GM21786 (cell line): ENCODE measurements at regions not wholly inside any gene's neighbourhood (a gene's known extent, or its start where the extent isn't known, plus 50 kb on each side); places are given as distances from the start of the nearest gene placed in this dataset.
A peak's percentile ranks its signal among the peaks of the same experiment; 100 is the strongest.
"Not testable (repeated sequence)": the region's sequence is repeated elsewhere in the genome, so short reads cannot be mapped to it uniquely, and the experiment has no call there.

Experiments
- ATAC-seq: cut with Tn5 transposase; IDR thresholded peaks from one replicate; pipeline ENCODE4 v1.9.1; 2021; ENCODE audit not compliant: unreplicated experiment

GRCh38 chr4:75289914-75290582 lies 224.2 kb downstream of the RCHY1 start:
- no peak for ATAC-seq

- no peak for ATAC-seq
Observed at GRCh38 chr4:75287738-75288517, 226.3 kb downstream of the RCHY1 start.

- ATAC-seq: no peak
Observed at GRCh38 chr4:75285837-75286236, 228.4 kb downstream of the RCHY1 start.

- no peak for ATAC-seq
Observed at GRCh38 chr4:75284831-75285230, 229.4 kb downstream of the RCHY1 start.

GRCh38 chr4:75280461-75280860 lies 233.7 kb downstream of the RCHY1 start:
- not testable (repeated sequence) for ATAC-seq

- ATAC-seq: no peak
Observed at GRCh38 chr4:75259306-75259705, 254.9 kb downstream of the RCHY1 start.

- no peak for ATAC-seq
Observed at GRCh38 chr4:75255261-75255660, 258.9 kb downstream of the RCHY1 start.

- no peak for ATAC-seq
Observed at GRCh38 chr4:75254745-75255144, 259.5 kb downstream of the RCHY1 start.

GRCh38 chr4:75253094-75253493 lies 261.1 kb downstream of the RCHY1 start:
- ATAC-seq: not testable (repeated sequence)

GRCh38 chr4:75251547-75251946 lies 262.7 kb downstream of the RCHY1 start:
- peak; percentile 86 for ATAC-seq

- no peak for ATAC-seq
Observed at GRCh38 chr4:75249739-75250138, 264.5 kb downstream of the RCHY1 start.

GRCh38 chr4:75248770-75249407 lies 265.3 kb downstream of the RCHY1 start:
- ATAC-seq: no peak

- ATAC-seq: no peak
Observed at GRCh38 chr4:75244325-75244724, 269.9 kb downstream of the RCHY1 start.

GRCh38 chr4:75243570-75243969 lies 270.6 kb downstream of the RCHY1 start:
- ATAC-seq: no peak

GRCh38 chr4:75235359-75235951 lies 278.7 kb downstream of the RCHY1 start:
- ATAC-seq: peak; percentile 98

GRCh38 chr4:75232546-75232945 lies 281.7 kb downstream of the RCHY1 start:
- ATAC-seq: no peak

GRCh38 chr4:75229806-75230570 lies 284.2 kb downstream of the RCHY1 start:
- ATAC-seq: peak; percentile 81

GRCh38 chr4:75213480-75213879 lies 280.6 kb downstream of the PARM1 start:
- ATAC-seq: no peak

- ATAC-seq: no peak
Observed at GRCh38 chr4:75211422-75211821, 278.5 kb downstream of the PARM1 start.

- no peak for ATAC-seq
Observed at GRCh38 chr4:75207902-75208301, 275.0 kb downstream of the PARM1 start.

- ATAC-seq: no peak
Observed at GRCh38 chr4:75195111-75195510, 262.2 kb downstream of the PARM1 start.
